ENCODE measurements at regions not wholly inside any gene's neighbourhood (a gene's known extent, or its start where the extent isn't known, plus 50 kb on each side); places are given as distances from the start of the nearest gene placed in this dataset.

GRCh38 chr11:26063915-26064314 is 268.0 kb upstream of the ANO3 start:
- Mint-ChIP-seq H3K36me3 (no peaks in the 10 kb centered on the region), H3K4me3 (no peak overlapping the region), H3K9me3 (peaks cover 4% of the 10 kb centered on the region), H3K27me3 (ENCODE audit: low read depth) (no peaks in the 10 kb centered on the region), H3K4me1 (no peaks in the 10 kb centered on the region), H3K27ac (no peak overlapping the region)
- no peak for TF ChIP-seq CTCF (IDR thresholded peaks at IDR 0.05; ENCODE audit: unreplicated experiment)
- DNase-seq (ENCODE audit: low spot score in 2 of 2, unreplicated experiment in 2 of 2): no peak

GRCh38 chr11:26065944-26066343 is 266.0 kb upstream of the ANO3 start:
- Mint-ChIP-seq H3K4me1 (peaks cover 3% of the 10 kb centered on the region), H3K27me3 (ENCODE audit: low read depth) (no peaks in the 10 kb centered on the region), H3K27ac (no peak overlapping the region), H3K4me3 (no peak overlapping the region), H3K36me3 (no peaks in the 10 kb centered on the region), H3K9me3 (no peaks in the 10 kb centered on the region)
- TF ChIP-seq CTCF (IDR thresholded peaks at IDR 0.05; ENCODE audit: unreplicated experiment): no peak
- no peak for DNase-seq (ENCODE audit: low spot score in 2 of 2, unreplicated experiment in 2 of 2)

GRCh38 chr11:26070714-26071380 is 261.1 kb upstream of the ANO3 start:
- Mint-ChIP-seq H3K4me1 (peaks cover 16% of the 10 kb centered on the region), H3K27ac (no peak overlapping the region), H3K27me3 (ENCODE audit: low read depth) (no peaks in the 10 kb centered on the region), H3K4me3 (no peak overlapping the region), H3K9me3 (no peaks in the 10 kb centered on the region), H3K36me3 (no peaks in the 10 kb centered on the region)
- TF ChIP-seq CTCF (IDR thresholded peaks at IDR 0.05; ENCODE audit: unreplicated experiment): no peak
- no peak for DNase-seq (ENCODE audit: low spot score in 2 of 2, unreplicated experiment in 2 of 2)

- no peak for DNase-seq (ENCODE audit: low spot score in 2 of 2, unreplicated experiment in 2 of 2)
- H3K9me3 Mint-ChIP-seq: no peaks in the 10 kb centered on the region
Measured at GRCh38 chr11:26072614-26073153, 259.2 kb upstream of the ANO3 start.

GRCh38 chr11:26073646-26074045 is 258.3 kb upstream of the ANO3 start:
- no peaks in the 10 kb centered on the region for H3K27me3 Mint-ChIP-seq (ENCODE audit: low read depth)
- H3K4me3 Mint-ChIP-seq: no peak overlapping the region
- no peak overlapping the region for H3K27ac Mint-ChIP-seq
- DNase-seq (ENCODE audit: low spot score in 2 of 2, unreplicated experiment in 2 of 2): no peak
- peaks cover 18% of the 10 kb centered on the region for H3K4me1 Mint-ChIP-seq
- H3K36me3 Mint-ChIP-seq: no peaks in the 10 kb centered on the region
- H3K9me3 Mint-ChIP-seq: no peaks in the 10 kb centered on the region
- TF ChIP-seq CTCF (IDR thresholded peaks at IDR 0.05; ENCODE audit: unreplicated experiment): no peak

More at GRCh38 chr11:26072614-26073153, 259.2 kb upstream of the ANO3 start:
- Mint-ChIP-seq H3K4me3 (no peak overlapping the region), H3K36me3 (no peaks in the 10 kb centered on the region), H3K27me3 (ENCODE audit: low read depth) (no peaks in the 10 kb centered on the region), H3K4me1 (peaks cover 16% of the 10 kb centered on the region), H3K27ac (no peak overlapping the region)
- no peak for TF ChIP-seq CTCF (IDR thresholded peaks at IDR 0.05; ENCODE audit: unreplicated experiment)
